BJ (cell line): ENCODE measurements at regions not wholly inside any gene's neighbourhood (a gene's known extent, or its start where the extent isn't known, plus 50 kb on each side); places are given as distances from the start of the nearest gene placed in this dataset.
A peak's percentile ranks its signal among the peaks of the same experiment; 100 is the strongest.

Experiments used
- CTCF ChIA-PET: fragments of 350-600 bp; formaldehyde crosslinking; extraction: SDS; loops from one replicate; lab custom pipeline; 2021; ENCODE audit warnings: antibody characterized with exemption, inconsistent platforms; lab: Yijun Ruan, JAX
- POLR2A ChIA-PET: fragments of 300-600 bp; sonication (Branson Sonifier 250); formaldehyde crosslinking; extraction: SDS; loops from one replicate; lab custom pipeline; 2021; ENCODE audit warnings: antibody characterized with exemption; lab: Charles Lee
- DNase-seq: peaks from one replicate; pipeline ENCODE4 v3.0.0-alpha.2; 2011; ENCODE audit warnings: low read depth
- H3K27me3 ChIP-seq: 2 replicates; pipeline ENCODE4 v1.6.0; 2011; ENCODE audit warnings: low read length; ENCODE audit not compliant: control insufficient read depth, insufficient read depth
- H3K36me3 ChIP-seq: 2 replicates; pipeline ENCODE4 v1.5.1; 2011; ENCODE audit warnings: low read length; ENCODE audit not compliant: control insufficient read depth, insufficient read depth
- H3K4me3 ChIP-seq: 2 replicates; pipeline ENCODE4 v1.5.1; 2011; ENCODE audit warnings: low read depth, mild to moderate bottlenecking, control low read depth, low read length
- TF ChIP-seq, protein P1 (sequence below): IDR thresholded peaks from 2 replicates; pipeline ENCODE4 v1.5.1; 2011; ENCODE audit warnings: low read depth, mild to moderate bottlenecking, control low read depth, inconsistent platforms, low read length, moderate library complexity; ENCODE audit not compliant: insufficient read depth

DNA sequence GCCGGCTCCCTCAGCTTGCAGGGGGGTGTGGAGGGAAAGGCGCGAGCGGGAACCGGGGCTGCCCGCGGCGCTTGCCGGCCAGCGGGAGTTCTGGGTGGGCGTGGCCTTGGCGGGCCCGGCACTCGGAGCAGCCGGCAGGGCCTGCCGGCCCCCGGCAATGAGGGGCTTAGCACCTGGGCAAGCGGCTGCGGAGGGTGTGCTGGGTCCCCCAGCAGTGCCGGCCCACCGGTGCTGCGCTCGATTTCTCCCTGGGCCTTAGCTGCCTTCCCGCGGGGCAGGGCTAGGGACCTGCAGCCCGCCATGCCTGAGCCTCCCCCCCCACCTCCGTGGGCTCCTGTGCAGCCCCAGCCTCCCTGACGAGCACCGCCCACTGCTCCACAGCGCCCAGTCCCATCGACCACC lies 514.5 kb upstream of the GJE1 start:
- CTCF ChIA-PET, result no interaction called here
- Histone ChIP-seq H3K36me3 (no peaks in the 10 kb centered on the region), H3K4me3 (no peak overlapping the region), H3K27me3 (no peaks in the 10 kb centered on the region)
- TF ChIP-seq, protein P1, sequence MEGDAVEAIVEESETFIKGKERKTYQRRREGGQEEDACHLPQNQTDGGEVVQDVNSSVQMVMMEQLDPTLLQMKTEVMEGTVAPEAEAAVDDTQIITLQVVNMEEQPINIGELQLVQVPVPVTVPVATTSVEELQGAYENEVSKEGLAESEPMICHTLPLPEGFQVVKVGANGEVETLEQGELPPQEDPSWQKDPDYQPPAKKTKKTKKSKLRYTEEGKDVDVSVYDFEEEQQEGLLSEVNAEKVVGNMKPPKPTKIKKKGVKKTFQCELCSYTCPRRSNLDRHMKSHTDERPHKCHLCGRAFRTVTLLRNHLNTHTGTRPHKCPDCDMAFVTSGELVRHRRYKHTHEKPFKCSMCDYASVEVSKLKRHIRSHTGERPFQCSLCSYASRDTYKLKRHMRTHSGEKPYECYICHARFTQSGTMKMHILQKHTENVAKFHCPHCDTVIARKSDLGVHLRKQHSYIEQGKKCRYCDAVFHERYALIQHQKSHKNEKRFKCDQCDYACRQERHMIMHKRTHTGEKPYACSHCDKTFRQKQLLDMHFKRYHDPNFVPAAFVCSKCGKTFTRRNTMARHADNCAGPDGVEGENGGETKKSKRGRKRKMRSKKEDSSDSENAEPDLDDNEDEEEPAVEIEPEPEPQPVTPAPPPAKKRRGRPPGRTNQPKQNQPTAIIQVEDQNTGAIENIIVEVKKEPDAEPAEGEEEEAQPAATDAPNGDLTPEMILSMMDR, result no peak
- POLR2A ChIA-PET, result no interaction called here
- DNase-seq, result no peak

DNA sequence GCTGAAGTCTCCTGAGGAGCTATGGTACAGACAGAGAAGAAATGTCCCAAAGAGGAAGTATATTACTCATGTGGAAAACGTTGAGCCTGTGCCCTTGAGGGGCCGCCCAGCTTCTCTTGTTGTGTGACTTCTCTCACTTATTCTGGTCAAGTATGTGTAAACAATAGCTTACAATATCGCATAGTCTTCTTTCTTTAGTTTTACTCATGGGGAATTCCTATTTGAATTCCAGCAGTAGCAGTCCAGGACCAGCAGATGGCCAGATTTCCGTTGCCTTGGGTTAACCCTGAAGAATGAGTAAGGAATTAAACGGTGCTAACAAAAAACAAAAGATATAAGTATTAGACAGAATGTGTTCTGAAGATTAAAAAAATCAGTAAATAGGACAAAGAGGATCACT lies 522.0 kb upstream of the GJE1 start:
- ChIA-PET POLR2A (no interaction called here), CTCF (no interaction called here)
- DNase-seq, result no peak
- H3K4me3 ChIP-seq, result no peak overlapping the region
- TF ChIP-seq, protein P1, result peak; percentile 41
- no peaks in the 10 kb centered on the region for H3K36me3 ChIP-seq
- H3K27me3 ChIP-seq, result no peaks in the 10 kb centered on the region

DNA sequence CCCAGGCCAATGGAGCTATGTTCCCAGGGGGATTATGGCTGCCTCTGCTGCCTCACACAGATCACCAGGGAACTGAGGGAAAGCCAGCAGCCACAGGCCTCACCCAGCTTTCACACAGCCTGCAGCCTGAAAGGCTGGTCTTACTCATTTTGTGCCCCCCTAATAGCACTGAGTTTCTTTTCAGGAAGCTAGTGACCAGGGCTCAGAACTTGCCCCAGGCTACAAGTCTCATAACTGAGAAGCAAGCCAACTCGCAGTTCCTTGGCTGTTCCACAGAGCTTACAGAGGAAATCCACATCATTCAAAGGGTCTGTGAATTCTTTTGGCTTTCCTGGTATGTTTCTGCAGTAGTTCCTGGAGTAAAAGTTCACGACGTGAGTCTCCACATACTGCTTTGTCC lies 524.8 kb upstream of the GJE1 start:
- TF ChIP-seq, protein P1, result no peak
- H3K4me3 ChIP-seq, result no peak overlapping the region
- H3K36me3 ChIP-seq, result no peaks in the 10 kb centered on the region
- ChIA-PET POLR2A (no interaction called here), CTCF (interaction anchor here (0.8 to 1.0 kb wide), 2 partner anchors 14 to 34 kb away, joined by 3 read pairs; no protein-coding TSS in a partner anchor)
- no peaks in the 10 kb centered on the region for H3K27me3 ChIP-seq
- DNase-seq, result no peak

DNA sequence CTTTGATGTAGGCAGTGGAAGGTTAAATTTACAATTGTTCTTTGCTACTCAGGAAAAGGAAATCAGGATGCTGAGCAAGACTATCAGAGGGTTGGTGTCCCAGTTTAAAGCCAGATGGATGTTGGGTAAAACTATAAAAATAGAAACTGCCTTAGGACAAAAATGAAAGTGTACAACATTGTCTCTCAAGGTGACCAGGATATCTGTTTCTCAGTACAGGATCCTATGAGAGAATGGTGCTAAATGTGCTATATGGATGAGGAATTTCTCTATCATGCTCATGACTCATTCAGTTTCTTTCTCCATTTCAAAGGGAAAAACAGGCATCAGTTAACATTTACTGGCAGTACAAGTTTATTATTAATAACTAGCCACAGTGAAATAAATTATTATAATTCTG lies 534.2 kb upstream of the GJE1 start:
- H3K4me3 ChIP-seq, result no peak overlapping the region
- POLR2A ChIA-PET, result no interaction called here
- CTCF ChIA-PET, result no interaction called here
- no peak for DNase-seq
- H3K27me3 ChIP-seq, result no peaks in the 10 kb centered on the region
- TF ChIP-seq, protein P1, result no peak
- no peaks in the 10 kb centered on the region for H3K36me3 ChIP-seq

DNA sequence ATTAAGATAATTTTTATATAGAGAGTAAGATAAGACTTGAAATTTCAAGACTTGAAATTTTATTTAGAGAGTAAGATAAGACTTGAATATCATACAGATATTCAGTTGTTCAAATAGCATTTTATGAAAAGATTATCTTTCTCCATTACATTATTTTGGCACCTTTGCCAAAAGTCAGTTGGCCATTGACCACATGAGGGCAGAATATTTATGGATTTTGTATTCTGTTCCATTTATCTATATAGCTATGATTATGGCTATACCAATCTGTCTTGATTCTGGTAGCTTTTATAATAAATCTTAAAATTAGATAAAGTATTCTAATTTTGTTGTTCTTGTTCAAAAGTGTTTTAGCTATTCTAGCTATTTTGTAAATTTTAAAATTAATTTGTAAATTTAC lies 537.9 kb upstream of the GJE1 start:
- CTCF ChIA-PET, result no interaction called here
- H3K36me3 ChIP-seq, result no peaks in the 10 kb centered on the region
- H3K27me3 ChIP-seq, result no peaks in the 10 kb centered on the region
- no peak overlapping the region for H3K4me3 ChIP-seq
- DNase-seq, result no peak
- POLR2A ChIA-PET, result interaction anchor here (0.7 kb wide), 1 partner anchor 1361 kb away, joined by 3 read pairs; no protein-coding TSS in a partner anchor
- TF ChIP-seq, protein P1, result no peak
